ENCODE measurements at regions not wholly inside any gene's neighbourhood (a gene's known extent, or its start where the extent isn't known, plus 50 kb on each side); places are given as distances from the start of the nearest gene placed in this dataset.

DNA sequence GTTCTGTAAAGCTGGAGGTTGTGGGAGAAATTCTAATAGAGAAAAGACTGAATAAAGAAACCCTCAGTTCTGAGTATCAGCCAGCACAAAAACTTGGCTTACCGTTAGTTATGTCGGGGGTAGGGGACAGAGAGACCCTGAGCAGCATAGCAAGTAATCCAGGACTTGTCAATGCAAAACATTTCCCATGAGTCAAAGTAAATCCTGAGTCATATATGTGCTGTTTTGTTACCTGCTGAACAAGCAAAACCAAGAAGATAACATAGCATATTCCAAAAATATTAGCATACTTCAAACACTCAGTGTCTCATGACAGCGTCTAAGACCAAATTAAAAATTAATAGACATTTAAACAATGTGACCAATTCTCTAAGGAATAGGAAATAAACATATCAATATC is 75.1 kb upstream of the LUZP2 start:
- DNase-seq (ENCODE audit: low read depth) = no peak
- H3K36me3 ChIP-seq (ENCODE audit: control insufficient read depth, insufficient read depth, low read length, severe bottlenecking) = no peaks in the 10 kb centered on the region
- no peaks in the 10 kb centered on the region for H3K4me1 ChIP-seq (ENCODE audit: control insufficient read depth, insufficient read depth, low read length)
- no peaks in the 10 kb centered on the region for H3K27me3 ChIP-seq (replicated peaks; ENCODE audit: control insufficient read depth, insufficient read depth, low read length)
- H3K4me3 ChIP-seq (ENCODE audit: low read length) = no peak overlapping the region
- H3K9ac ChIP-seq (ENCODE audit: low read length) = no peak overlapping the region
- no peaks in the 10 kb centered on the region for H3K9me3 ChIP-seq (ENCODE audit: control insufficient read depth, low read length)

GRCh38 chr11:24422376-24422775 is 74.5 kb upstream of the LUZP2 start:
- no peak overlapping the region for H3K4me3 ChIP-seq (ENCODE audit: low read length)
- H3K27me3 ChIP-seq (replicated peaks; ENCODE audit: control insufficient read depth, insufficient read depth, low read length) = no peaks in the 10 kb centered on the region
- peak; percentile 59 for DNase-seq (ENCODE audit: low read depth)
- no peaks in the 10 kb centered on the region for H3K36me3 ChIP-seq (ENCODE audit: control insufficient read depth, insufficient read depth, low read length, severe bottlenecking)
- H3K9me3 ChIP-seq (ENCODE audit: control insufficient read depth, low read length) = no peaks in the 10 kb centered on the region
- no peaks in the 10 kb centered on the region for H3K4me1 ChIP-seq (ENCODE audit: control insufficient read depth, insufficient read depth, low read length)
- H3K9ac ChIP-seq (ENCODE audit: low read length) = no peak overlapping the region

- no peak overlapping the region for H3K4me3 ChIP-seq (ENCODE audit: low read length)
- DNase-seq (ENCODE audit: low read depth) = no peak
- no peaks in the 10 kb centered on the region for H3K36me3 ChIP-seq (ENCODE audit: control insufficient read depth, insufficient read depth, low read length, severe bottlenecking)
- no peaks in the 10 kb centered on the region for H3K4me1 ChIP-seq (ENCODE audit: control insufficient read depth, insufficient read depth, low read length)
- no peaks in the 10 kb centered on the region for H3K9me3 ChIP-seq (ENCODE audit: control insufficient read depth, low read length)
- H3K9ac ChIP-seq (ENCODE audit: low read length) = no peak overlapping the region
- no peaks in the 10 kb centered on the region for H3K27me3 ChIP-seq (replicated peaks; ENCODE audit: control insufficient read depth, insufficient read depth, low read length)
Observed at GRCh38 chr11:24437123-24437522, 59.7 kb upstream of the LUZP2 start.
